Skin epidermis (tissue), 12 donors: ENCODE measurements at regions not wholly inside any gene's neighbourhood (a gene's known extent, or its start where the extent isn't known, plus 50 kb on each side); places are given as distances from the start of the nearest gene placed in this dataset.

ENCODE experiments used
- H3K27ac ChIP-seq, 21 experiments: fragments of 200-600 bp; sonication (generic) in 11 of 21; one replicate each; pipeline ENCODE4 v1.5.0; 2020; ENCODE audit warnings: mild to moderate bottlenecking in 3 of 21, inconsistent platforms in 2 of 21, moderate library complexity in 2 of 21
- H3K4me3 ChIP-seq, 7 experiments: fragments of 200-600 bp; sonication (generic) in 2 of 7; one replicate each; pipeline ENCODE4 v1.5.0; 2020; ENCODE audit warnings: inconsistent platforms in 2 of 7, mild to moderate bottlenecking in 2 of 7, moderate library complexity in 1 of 7

DNA sequence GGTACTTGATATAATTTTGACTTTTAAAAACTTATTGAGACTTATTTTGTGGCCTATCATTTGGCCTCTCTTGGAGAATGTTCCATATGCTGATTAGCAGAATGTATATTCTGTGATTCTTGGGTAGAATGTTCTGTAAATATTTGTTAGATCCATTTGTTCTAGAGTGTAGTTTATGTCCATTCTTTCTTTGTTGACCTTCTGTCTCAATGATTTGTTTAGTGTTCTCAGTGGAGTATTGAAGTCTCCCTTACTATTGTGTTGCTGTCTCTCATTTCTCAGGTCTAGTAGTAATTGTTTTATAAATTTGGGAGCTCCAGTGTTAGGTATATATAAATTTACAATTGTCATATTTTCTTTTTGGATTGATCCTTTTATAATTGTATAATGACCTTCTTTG, 349.6 kb upstream of the CWC22 start:
- no peak overlapping the region for H3K4me3 ChIP-seq
- no peak overlapping the region for H3K27ac ChIP-seq

DNA sequence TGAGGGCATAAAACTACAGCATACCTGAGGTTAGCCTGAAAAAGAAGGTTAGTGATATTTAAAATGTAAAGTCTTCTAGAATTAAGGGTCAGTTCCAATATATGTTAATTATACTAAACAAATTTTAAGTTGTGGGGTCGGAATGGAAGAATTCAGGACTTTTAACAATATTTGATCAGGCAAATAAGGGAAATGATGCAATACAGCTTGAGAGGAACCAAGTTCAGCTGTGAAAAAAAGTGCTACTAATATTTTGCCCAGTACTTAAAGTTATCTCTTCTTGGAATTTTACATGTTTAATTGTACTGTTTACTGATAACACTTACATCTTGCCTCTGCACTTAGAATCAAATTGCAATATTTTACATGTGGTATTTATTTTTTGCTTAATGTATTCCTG, 345.5 kb upstream of the CWC22 start:
- H3K4me3 ChIP-seq, result no peak overlapping the region
- H3K27ac ChIP-seq, result no peak overlapping the region

DNA sequence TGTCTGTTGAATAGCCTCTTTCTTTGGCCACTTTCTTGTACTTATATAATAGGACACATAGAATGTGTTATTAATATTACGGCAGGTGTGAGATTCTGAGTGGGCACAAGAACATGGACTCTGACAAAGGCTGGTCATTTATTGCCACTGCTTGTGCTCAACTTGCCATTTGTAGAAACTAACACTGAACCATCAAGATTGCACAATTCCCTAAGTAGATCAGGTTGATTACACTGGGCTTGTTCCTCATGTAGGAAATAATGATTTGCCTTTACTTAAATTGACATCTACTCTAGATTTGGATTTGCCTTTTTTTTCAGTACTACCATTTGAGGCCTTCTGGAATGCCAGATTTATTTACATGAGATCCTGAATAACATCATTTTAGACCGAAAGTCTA, 342.7 kb upstream of the CWC22 start:
- Histone ChIP-seq H3K4me3 (no peak overlapping the region), H3K27ac (no peak overlapping the region)

DNA sequence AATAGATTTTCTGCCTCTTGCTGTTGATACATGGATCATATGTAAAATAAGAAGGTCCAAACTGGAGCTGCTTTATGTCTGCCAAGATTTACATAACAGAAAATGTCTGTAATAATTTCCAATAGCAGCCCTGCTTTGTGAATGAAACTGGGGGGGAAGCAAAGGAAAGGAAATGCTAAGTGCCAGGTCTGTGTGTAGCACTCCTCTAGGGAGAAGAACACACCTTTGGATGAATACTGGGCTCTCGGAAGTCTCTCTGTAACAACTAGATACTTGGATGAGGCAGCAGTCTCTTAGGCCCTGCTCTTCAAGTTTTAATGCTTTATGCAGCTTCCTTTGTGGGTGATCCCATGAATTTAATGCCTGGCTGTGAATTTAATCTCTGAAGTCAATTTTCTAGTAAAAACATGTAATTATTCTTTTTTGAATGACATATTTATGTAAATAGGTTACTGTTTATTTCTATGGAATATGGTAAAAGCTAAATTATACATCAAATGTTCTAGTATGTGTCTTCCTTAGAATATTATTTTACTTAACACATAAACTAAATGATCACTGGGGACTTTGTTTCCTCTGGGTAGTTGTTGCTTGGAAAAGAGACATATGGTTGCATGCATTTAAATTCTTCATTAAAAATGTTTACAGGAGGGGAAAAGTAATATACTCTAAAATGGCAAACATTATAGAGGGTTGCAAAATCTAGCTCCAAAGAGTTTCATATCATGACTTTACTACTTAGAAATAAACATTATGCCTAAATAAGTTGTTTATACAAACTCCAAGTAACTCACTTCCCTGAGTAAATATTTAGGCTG, 336.6 kb upstream of the CWC22 start:
- no peak overlapping the region for H3K27ac ChIP-seq

DNA sequence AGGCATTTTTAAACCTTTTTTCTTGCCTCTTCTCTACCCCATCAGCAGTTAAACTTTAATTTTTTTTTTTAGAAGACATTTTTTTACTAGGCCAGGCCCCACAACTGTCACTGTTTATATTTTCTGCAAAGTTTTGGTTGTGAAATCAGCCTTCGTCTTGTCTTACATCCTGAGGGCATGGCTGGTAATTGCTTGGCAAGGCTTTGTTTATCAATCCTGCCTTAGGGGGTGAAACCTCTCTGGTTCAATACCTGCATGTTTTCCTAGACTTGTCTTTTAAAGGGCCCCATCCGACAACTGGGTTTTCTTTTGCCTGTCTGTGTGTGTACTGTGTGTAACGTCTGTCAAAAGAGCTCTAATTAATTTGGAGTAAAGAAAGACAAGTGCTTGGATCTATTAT, 330.0 kb upstream of the CWC22 start:
- H3K4me3 ChIP-seq, result no peak overlapping the region
- H3K27ac ChIP-seq, result no peak overlapping the region

More for the DNA sequence above, 336.6 kb upstream of the CWC22 start:
- H3K4me3 ChIP-seq, result no peak overlapping the region

DNA sequence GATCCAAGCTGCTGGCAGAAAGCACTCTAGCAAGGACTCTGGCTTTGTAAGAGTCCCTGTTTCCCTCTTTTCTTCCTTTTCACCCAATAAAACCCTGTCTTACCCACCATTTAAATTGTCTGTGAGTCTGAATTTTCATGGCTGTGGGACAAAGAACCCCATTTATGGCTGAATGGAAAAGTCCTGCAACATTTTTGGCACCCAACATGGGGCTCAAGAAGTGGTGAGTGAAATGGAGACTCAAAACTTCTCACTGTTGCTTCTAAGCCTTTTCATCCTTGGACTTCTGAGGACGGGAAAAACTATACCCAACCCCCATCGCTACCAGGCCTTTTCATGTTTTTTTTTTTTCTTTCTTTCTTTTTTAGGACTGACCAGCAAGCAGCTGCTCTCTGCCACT, 329.5 kb upstream of the CWC22 start:
- H3K4me3 ChIP-seq, result no peak overlapping the region

DNA sequence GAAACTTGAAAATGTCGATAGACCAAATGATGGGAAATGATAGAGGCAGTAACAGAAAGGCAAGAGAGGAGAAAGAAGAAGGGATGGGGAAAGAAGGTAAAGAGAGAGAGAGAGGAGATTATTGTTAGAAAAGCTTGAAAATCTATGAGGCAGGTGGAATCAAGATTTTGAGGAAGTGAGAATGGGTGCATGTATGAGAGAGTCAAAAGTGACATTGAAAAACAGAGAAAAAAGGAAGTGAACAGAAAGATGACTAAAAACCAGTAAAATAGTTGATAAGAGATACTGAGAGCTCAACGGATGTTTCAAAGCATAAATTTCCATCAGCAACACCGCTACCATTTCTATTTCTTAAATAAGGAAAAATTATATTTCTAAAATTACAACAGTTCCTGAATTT, 327.4 kb upstream of the CWC22 start:
- H3K27ac ChIP-seq, result no peak overlapping the region

More for the DNA sequence above, 329.5 kb upstream of the CWC22 start:
- no peak overlapping the region for H3K27ac ChIP-seq

DNA sequence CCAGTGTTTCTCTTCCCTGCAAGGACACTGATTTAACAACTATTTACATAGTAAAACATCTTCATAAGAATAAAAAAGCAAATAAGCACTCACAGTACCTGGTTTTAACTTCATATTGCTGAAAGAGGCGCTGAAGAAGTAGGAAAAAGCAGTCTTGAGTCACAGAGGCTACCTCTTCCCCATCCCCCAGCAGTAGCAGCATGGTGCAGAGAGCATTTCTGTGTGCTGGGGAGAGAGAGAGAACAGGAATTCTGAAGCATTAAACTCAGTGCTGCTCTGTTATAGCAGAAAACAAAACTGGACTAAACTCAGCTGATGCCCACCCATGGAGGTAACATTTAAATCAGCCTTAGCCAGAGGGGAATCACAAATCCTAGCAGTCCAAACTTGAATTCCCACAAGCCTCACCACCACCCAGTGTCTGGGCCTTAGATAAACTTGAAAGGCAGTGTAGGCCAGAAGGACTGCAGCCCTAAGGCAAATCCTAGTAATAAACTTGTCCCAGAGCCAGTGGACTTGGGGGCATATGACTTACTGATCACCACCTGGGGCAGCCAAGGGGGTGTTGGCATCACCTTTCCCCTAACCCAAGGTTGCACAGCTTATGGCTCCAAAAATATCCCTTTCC, 321.8 kb upstream of the CWC22 start:
- no peak overlapping the region for H3K4me3 ChIP-seq
- no peak overlapping the region for H3K27ac ChIP-seq

More for the DNA sequence above, 327.4 kb upstream of the CWC22 start:
- no peak overlapping the region for H3K4me3 ChIP-seq

DNA sequence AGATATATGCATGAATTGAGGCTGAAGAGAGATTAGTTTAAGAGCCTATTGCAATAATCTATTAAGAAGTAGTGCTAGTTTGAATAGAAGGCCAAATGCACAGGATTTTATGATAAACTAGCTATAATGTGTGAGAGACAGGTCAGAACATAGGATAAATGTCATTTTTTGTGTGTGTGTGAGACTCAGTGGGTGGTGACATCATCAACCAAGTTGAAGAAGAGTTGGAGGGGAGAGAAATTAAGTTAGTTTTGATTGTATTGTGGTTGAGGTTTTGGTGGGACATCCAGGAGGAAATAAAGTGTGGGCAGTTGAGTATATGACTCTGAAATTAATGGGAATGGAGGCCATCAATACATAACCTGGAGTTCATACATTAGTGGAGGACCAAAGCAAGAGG, 320.1 kb upstream of the CWC22 start:
- no peak overlapping the region for H3K4me3 ChIP-seq
- H3K27ac ChIP-seq, result no peak overlapping the region

DNA sequence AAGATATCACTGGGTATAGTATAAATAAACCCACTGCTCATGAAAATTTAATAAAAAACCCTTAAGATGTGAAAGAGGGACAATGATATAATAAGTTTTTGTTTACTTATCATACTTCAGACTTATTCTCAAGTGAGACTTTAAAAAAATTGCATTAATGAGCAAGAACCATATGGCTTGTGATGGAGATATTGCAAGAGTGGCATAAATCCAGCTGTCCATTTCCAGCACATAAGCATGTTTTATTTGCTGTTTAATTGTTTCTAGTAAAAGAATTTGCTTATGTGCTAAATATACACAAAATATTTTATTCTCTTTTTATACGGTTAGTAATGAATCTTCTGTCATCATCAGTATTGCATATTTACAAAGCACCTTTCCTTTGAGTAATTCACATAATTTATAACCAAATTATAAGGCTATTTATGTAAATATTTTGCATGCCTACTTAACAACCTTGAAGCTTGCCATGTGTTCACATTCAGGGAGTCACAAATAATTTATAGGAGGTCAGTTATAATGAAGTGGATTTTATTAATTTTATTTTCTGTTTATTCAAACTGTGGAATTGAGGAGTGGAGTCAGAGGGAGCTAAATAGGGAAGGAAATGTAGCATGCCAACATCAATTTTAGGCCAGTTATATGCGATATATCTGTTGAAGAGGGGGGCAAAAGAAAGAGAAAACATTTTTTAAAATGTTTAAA, 318.5 kb upstream of the CWC22 start:
- no peak overlapping the region for H3K4me3 ChIP-seq
- H3K27ac ChIP-seq, result no peak overlapping the region

DNA sequence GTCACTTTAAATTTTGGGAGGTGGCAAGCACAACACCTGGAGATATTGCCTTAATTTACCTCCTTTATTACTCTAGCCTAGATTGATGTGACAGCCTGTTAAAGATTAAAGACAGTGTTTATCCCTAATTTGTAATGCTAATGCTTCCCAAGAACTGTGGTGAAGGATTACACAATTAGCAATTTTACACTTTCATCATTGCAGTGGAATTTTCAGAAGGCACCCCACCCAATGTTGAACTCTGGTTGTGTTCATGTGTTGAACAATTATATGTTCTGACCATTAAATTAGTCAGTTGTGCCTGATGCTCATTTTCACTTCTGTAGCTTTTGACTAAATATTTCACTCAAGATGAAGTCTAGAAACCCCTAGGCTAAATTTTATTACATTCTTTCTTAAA, 317.1 kb upstream of the CWC22 start:
- Histone ChIP-seq H3K4me3 (no peak overlapping the region), H3K27ac (no peak overlapping the region)

DNA sequence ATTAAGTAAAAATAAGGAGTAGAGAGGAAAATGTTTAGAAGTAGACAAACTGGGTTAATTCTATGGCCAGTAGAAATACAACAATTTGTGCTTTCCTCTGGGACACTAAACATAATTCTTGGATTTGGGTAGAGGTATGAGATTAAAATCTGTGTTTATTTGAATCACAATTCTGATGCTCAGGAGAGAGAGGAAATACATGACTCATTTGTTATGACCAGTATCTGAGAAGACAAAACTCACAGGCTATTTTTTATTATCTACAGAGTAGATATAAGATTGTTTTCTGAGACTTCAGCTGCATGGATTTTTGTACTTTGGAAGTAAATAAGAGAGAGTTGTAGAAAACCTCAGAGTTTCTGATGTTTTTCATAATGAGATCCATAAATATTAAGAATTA, 315.7 kb upstream of the CWC22 start:
- no peak overlapping the region for H3K4me3 ChIP-seq

DNA sequence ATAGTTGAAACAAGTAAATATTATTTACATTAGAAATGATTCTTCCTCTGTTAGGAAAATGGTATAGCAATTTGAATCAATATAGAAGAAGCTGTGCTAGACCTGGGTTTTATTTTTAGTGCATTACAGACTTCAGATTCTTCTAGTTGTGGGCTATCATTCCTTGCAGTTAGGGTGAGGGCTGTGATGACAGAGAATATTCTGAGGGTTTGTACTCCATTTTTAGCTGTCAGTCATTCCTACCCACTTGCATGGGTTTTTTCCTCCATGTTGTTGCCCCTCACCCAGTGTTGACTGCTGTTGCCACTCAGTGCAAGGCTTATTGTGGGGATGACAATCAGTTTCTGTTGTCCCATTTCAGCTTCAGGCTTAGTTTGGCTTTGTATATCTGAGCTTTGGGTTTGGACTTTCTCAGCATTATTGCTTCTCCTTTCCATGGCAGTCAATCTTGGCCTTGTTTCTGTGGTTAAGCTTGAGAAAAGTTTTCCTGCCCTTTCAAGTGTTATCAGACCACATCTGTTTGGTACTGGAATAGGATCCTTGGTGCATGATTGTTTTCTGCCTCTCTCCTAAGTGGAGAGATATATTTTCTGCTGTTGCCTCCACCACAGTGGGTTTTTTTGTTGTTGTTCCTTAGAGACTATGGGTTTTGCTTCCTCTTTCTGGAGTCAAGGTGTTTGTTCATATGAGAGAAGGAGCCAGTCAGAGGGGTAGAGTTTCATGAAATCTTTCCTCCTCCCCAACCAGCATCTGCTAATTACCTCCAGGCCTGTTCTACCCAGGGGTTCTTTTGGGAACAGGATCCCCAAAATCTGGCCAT, 312.7 kb upstream of the CWC22 start:
- Histone ChIP-seq H3K4me3 (no peak overlapping the region), H3K27ac (no peak overlapping the region)

More for the DNA sequence above, 315.7 kb upstream of the CWC22 start:
- H3K27ac ChIP-seq, result no peak overlapping the region

DNA sequence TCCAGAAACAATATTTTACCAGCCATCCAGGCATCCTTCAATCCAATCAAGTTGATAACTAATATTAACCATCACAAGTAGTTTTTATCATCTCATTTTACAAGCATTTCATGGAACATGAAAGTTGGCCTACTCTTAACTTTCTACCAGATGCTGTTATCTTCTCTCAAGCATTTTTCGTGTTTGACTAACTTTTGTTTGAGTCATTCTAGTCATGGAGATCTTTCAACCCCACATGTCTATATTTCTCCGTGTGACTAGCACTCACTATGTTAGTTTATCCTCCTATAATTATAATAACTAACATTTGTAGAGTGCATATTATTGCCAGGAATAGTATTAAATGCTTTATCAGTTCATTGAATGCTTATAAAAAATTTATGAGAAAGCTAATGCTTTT, 307.0 kb upstream of the CWC22 start:
- H3K4me3 ChIP-seq, result no peak overlapping the region
- H3K27ac ChIP-seq, result no peak overlapping the region

DNA sequence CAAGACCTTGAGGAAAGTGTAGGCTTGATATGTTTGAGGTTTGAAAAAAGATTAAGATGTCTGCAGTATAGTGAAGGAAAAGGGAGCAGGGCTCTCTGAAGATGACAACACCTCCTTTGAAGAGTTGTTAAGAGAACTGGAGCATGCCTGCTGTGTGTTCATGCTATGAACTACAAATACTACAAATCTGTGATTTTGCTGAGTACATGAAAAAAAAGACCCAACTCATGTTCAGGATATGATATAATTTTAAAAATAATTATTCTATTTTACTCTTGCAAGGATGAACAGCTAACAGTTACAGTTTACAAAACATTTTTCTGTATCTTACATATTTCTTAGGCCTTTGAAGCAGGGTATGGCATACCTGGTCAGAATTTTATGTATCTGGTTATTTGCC, 305.4 kb upstream of the CWC22 start:
- no peak overlapping the region for H3K27ac ChIP-seq
- no peak overlapping the region for H3K4me3 ChIP-seq

DNA sequence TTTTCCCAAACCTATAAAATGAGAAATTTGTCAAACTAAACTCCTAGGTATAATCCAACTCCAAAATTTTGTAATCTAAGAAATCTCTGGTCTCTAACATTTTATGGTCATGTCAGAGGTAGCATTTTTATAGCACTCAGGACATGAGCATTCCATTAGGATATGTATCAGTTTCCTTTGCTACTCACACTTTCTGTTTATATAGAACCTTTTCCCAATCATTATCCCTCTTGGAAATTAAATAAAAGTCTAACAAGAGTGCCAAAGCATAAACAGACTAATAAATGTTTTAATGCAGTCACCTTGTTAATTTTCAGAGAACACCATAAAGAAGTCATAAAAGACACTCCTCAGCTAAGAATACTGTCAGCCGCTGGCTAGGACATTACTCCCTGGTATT, 300.0 kb upstream of the CWC22 start:
- H3K4me3 ChIP-seq, result no peak overlapping the region
- no peak overlapping the region for H3K27ac ChIP-seq

DNA sequence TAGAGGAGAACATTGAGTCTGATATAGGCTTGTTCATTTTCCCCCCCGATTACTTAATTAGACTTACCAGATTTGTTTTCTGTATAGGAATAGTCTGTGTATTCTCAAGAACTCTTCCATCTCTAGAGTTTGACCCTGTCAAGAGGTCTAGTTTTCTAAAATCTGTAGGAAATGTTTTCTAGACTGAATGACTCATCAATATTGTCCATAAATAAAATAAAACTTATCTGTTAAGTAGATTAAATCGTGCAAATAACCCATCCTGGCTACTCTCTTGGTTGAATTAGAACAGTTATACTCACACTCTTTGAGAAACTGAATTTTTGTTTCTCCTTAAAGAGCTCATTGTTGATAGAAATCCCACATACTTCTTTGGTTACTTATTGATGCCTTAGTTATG, 299.2 kb upstream of the CWC22 start:
- H3K27ac ChIP-seq, result no peak overlapping the region
- H3K4me3 ChIP-seq, result no peak overlapping the region

DNA sequence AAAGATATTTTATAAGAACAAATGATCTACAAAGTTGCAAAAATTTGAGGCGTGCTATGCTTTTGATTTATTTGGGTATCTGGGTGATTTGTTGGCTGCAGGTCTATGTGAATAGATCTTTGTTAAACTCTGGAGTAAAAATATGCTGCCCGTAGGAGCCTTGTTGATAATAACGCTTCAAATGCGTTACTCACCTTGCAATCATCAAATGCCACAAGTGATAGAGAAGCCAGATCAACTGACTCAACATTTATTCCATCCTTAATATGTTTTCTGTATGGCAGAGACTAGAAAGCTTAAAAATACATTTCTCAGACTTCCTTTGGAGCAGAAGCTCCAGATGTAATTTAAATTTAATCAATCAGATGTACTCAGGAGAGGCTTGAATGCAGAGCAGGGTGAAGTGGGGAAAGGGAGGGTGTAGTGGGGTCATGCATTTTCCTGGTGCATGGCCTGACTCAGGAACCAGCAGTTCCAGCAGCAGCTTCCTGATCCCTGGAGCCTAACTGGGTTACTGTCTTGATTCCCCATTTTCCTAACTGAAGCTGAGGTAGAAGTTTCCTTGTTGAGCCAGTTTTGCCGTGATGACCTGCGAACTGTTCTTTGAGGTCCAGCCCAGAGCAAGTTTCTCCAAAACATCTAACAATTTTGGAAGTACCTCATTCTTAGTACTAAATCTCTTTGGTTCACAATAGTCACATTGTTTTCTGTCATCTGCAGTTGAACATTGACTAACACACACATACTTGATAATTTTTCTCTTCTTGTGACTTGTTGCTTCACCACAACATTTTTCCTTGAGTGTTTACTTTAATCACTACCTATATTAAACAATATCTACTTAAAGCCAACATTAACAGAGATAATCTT, 284.7 kb upstream of the CWC22 start:
- Histone ChIP-seq H3K4me3 (no peak overlapping the region), H3K27ac (no peak overlapping the region)

DNA sequence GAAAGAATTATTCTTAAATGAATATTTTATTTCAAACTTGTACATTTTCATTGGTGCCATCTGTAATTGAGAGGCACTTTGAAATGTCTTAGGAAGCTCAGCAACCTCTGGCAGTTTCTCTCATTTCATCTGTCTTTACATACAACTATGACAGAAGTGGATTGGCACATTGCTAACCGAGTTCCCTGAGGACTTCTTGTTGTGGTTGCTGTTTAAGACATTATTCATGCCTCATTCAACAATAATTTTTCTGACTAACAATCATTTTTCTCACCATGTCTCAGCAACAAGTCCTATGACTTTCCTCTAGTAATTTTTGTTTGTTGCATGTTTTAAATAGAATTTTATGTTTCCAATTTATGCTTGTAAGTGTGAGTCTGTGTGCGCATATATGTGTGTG, 284.0 kb upstream of the CWC22 start:
- Histone ChIP-seq H3K27ac (no peak overlapping the region), H3K4me3 (no peak overlapping the region)
